RPMI8226 (cell line): ENCODE measurements at regions not wholly inside any gene's neighbourhood (a gene's known extent, or its start where the extent isn't known, plus 50 kb on each side); places are given as distances from the start of the nearest gene placed in this dataset.

Source experiments
- DNase-seq: peaks from one replicate; pipeline ENCODE4 v3.0.0-alpha.2; 2015

- no peak for DNase-seq
Observed at GRCh38 chr4:108567831-108568230, 52.5 kb upstream of the RPL34 start.

DNA sequence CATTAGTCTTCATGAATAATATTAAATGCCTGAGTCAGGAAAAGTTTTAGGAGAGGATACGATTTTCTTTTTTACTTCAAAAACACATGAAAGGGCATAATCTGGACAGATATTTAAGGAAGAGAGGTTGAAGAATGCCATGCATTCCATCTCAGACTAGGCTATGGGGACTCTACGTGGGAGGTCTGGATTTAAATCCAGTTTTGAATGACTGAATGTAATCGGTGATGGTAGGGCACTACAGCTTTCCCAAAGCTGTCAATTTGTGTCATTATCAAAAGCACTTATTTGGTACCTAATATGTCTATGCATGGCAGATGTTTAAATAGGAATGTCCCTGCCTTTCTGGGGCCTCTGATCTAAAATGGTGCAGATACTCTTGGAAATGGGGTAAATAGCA, 59.3 kb upstream of the RPL34 start:
- DNase-seq: no peak

GRCh38 chr4:108560616-108561015, 59.8 kb upstream of the RPL34 start:
- no peak for DNase-seq

DNA sequence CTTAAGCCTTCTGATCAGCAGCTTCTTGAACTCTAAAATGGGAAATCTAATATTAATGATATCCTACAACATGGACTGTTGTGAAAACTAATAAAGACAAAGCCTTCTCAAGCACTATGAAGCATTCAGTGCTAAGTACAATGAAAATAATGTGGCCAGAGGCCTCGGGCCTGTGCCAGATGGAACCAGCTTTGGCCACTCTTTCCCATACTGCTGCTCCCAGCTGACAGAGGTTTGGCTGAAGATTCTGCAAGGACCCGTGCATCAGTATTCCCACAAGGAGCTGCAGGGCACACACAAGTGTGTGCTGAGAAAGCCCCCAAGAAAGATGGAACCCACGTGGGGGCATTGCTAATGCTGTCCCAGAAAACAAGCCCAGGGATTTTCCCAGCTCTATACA, 60.5 kb upstream of the RPL34 start:
- DNase-seq: no peak

DNA sequence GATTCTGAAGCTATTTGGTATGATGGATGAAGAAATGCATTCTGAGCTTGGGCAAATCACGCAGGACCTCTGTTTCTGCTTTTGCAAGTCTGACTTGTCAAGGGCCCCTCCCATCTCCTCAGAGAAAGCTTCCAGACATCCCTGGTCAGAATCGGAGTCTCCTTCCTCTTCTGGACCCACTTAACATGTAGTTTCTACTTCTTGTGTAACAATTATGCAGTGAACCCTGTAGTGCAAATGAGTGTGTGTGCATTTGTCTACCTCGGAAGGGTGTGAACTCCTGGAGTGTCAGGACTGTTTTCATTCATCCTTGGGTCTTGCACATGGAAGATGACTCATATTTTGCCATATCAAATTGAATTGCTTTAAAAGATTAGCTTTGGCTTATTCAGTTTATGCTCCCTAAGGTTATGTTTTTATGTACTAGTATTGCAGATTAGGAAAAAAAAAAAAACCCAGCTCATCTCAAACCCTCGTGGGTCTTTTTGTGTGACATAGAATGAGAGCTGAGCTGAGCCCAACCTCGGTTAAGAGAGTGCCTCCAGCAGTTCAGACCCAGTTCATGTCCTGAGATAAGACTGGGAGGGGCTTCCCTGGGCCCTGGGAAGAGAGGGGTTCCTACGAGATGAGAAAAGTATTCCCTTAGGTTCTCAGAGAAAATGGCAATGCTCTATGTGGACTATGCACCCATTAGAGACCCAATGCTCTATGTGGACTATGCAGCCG, 61.1 kb upstream of the RPL34 start:
- no peak for DNase-seq

- DNase-seq: no peak
Observed at GRCh38 chr4:108556588-108557200, 63.7 kb upstream of the RPL34 start.

DNA sequence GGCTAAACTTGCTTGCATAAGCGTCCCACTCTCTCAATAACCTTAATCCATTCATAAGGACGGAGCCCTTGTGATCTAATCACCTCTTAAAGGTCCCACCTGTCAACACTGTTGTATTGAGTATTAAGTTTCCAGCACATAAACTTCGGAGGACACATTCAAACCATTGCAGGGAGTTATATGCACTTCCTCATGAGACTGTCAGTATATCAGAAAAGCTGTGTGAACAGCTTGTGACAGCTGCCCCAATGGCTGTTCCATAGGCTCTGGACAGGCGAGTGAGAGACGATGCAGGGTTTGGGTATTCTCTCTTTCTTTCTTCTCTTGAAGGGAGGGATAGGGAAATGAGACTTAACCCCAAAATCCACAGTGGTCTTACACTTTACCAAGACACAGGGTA, 64.2 kb upstream of the RPL34 start:
- DNase-seq: no peak

- DNase-seq: no peak
Observed at GRCh38 chr4:108555701-108556100, 64.7 kb upstream of the RPL34 start.

GRCh38 chr4:108547682-108548081, 72.7 kb upstream of the RPL34 start:
- DNase-seq: no peak

DNA sequence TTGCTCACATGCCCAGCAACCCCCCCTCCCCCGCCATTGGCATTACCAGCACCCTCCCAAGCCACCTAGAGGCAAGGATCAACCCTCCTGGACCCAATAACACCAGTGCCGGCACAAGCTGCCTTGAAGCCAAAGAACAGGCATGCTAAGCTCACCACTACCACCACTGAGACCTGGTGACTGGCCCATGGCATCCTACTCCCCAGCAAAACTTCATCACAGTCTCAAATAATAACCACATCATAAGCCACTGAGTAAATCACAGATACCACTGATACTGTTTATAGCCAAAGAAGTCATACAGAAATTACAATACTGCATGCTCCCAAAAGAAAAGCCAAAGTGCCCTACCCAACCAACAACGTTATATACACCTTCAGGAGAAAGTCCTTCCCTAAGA, 73.6 kb upstream of the RPL34 start:
- DNase-seq: no peak

DNA sequence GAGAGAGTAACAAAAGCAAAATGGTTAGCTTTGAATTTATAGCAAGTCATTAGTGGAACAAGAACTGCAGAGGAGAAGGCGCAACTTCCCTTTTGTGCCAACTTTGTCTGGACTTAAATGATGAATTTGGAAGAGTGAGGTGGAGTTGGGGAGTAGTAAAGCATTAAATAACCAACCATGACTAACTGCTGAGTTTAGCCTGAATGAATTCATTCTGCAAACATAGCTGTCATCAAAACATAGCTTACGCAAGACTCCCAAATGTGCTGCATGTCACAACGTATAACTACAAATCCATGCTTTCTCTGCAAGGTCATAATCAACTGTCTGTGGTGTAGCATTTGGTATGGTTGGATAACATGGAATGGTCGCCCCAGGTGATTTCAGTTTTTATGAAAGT, 75.9 kb upstream of the RPL34 start:
- DNase-seq: no peak

DNA sequence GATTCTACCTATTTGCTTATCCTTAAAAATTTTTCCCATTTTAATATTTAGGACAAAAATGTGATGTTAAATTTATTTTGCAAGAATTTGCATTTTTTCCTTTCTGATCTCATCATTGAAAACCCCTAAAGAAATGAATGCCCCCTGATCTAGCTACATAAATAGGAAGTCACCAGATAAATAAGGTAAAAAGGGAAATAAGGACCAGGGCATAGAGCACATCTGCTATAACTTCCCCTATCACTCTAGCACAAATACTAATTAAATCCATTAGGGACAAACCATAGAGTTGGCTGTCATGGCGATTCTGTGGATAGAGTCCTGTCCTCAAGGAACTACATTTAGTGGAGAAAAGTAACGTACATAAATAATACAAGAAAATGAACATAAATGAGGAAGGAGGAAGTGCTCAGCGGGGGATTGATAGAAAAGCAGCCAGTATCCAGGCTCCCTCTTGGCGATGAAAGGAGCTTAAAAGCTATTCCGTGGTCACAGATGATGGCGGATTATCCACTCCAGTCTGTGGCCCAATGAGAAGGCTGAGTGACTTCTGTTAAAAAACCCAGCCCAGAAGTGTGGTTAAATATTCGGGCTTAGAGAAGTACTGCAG, 76.9 kb upstream of the RPL34 start:
- no peak for DNase-seq

GRCh38 chr4:108540536-108540935, 79.8 kb upstream of the RPL34 start:
- no peak for DNase-seq

GRCh38 chr4:108536577-108536976, 83.8 kb upstream of the RPL34 start:
- no peak for DNase-seq

DNA sequence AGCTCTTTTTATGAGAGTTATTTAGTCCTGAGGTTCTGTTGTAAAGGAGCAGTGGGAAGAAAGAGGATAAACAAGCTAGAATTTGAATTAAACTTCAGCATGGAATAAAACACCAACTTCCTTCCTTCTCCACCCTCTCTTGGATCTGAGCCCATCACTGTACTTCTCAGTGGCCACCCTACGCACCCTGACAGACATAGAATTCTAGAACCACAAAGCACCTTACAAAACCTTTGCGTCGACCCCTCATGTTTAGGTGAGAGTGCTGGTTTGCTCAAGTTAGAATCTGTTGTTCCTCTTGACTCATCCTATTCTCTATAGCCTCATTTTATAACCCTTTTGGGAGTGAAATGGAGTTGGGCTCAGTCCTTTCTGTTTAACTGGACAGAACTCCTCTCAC, 84.6 kb upstream of the RPL34 start:
- DNase-seq: no peak

DNA sequence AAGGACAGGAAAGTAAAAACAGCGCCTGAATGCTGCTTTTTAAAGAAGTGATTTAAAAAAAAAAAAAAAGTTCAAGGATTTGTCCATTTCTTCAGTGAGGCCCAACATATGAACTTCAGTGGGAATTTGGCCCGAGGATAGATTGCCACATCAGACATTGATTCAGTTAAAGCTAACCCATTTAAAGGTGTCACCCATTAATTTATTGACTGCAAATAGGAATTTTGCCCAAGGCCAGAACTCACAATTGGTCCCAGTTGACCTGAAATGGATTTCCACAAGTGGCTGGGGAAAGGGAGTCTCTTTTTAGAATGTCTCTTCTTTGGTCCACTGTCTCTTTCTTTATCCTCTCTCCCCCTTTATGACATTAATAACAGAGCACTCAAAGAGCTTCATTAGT, 86.5 kb upstream of the RPL34 start:
- no peak for DNase-seq

DNA sequence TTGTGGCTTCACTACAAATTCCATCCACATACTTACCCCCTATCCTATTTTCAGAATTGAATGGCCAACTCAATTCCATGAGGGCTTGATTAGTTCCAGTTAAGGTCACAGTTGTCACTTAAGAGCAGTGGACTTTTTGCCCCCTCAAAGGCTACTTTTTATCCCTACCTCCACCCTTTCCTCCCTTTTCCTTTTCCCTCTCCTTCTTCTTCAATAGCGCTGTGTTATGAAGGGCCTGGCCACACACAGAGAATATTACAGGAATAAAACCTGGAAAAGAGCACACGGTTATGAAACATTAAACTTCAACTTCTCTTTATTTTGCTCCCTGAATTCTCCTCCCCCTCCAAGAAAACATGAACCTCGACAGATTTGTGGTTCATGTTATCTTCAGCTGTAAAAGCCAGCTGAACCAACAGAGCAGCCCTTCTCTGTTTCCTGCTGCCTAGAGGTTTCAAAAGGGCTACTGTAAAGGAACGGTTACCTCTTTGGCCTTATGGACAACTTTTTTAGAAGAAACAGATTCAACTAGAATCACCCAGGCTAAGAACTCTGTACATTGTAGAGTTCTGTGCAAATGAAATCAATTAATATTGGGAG, 87.0 kb upstream of the RPL34 start:
- DNase-seq: no peak

GRCh38 chr4:108532738-108533137, 87.6 kb upstream of the RPL34 start:
- no peak for DNase-seq

GRCh38 chr4:108532187-108532586, 88.2 kb upstream of the RPL34 start:
- no peak for DNase-seq

GRCh38 chr4:108531461-108531860, 88.9 kb upstream of the RPL34 start:
- DNase-seq: no peak

DNA sequence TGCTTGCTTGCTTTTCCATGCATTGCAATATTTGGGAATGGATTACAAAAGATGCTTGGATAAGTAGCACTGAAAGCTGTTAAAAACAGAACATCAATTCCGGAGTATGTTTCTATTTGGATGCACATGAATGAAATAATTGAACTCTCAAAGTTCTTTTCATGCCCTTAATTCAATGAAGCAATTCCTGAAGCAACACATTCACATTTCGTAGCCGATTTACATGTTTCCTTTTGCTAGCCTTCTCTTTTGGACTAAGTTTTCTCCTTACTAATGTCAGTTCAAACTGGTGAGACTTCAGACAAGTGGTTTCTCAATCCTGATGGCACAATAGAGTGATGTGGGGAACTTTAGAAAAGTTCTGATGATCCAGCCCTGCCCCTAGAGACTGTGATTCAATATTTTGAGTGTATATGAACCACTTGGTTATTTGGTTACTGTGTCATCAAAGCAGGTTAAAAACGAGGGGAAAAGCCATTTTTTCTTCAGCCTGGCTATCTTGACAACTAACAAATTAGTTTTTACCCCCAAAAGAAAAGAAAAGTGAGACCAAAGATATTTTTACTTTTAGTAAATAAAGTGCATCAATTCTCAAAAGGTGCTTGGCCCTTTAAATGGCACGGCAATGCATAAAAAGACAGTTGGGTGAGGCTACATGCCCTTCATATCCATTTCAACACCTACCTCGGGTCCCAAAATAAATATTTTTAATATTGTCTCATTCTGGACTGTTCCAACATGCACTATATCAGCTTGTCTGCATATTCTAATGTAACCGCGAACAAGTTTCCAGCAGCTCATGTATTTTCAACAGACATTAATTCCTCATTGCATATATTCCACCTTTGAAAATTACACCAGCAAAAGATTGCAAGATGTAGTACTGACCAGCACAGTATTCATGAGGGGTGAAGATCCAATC, 90.1 kb upstream of the RPL34 start:
- DNase-seq: no peak

- no peak for DNase-seq
Observed at GRCh38 chr4:108529102-108529501, 91.3 kb upstream of the RPL34 start.

GRCh38 chr4:108527723-108528122, 92.7 kb upstream of the RPL34 start:
- DNase-seq: no peak
